ENCODE measurements at regions not wholly inside any gene's neighbourhood (a gene's known extent, or its start where the extent isn't known, plus 50 kb on each side); places are given as distances from the start of the nearest gene placed in this dataset.

DNA sequence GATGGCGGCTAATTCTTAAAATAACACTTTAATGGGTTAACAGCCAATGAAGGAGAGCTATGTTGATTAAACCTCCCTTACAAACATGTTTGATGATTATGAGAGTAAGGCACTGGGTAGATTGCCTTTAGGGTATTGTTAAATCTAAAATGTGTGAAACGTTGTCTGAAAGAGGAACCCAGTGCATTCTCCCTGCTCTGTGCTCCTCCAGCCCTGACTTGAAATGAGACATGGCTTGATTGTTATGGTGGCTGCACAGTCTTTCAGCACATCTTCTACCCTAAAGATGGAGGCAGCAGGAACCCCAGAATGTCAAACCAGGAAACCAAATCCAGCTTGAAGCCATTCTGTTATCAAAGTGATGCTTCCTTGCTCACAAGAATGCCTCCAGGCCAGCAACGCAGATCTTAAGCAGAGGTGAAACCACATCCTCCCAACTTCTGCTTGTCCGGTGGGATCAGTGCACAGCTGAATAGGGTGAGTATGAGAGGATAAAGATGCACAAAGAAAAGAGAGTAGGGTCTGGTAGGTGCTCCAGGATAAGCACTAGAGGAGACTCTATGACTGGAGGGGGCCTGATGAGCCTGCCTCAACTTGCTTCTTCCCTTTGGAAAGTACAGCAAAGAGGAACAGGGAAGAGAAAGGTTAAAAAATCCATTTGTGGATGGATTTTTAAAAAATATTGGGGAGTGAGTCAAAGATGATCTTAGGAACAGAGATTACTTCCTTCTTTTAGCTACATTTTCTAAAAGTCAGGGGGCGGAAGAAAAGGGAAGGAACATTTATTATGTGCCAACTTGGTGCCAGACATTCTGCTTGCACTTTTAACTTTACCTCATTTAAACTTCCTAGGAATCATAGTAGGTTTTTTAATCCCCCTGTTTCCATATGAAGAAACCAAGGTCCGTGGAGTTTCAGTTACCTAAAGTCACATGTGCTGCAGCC is 523.0 kb downstream of the TXNL1 start:
- DNase-seq, result no peak

DNA sequence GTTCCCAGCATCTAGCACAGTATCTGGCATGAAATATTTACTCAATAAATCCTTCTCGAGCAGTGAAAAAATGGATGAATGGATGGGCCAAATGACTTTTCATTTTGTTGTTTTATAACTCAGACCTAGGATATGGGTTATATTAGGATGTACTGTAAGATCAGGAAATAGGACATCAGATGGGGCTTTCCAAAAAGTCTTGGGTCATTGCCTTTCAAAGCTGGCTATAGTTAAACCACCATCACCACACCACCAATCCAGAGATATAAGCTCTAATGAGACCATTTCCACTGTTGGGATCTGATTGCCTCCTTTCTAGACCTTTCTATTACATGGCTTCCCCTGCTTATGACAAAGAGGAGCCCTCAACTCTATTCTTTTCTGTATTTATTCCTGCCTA is 525.0 kb upstream of the TCF4 start:
- no peak for DNase-seq

DNA sequence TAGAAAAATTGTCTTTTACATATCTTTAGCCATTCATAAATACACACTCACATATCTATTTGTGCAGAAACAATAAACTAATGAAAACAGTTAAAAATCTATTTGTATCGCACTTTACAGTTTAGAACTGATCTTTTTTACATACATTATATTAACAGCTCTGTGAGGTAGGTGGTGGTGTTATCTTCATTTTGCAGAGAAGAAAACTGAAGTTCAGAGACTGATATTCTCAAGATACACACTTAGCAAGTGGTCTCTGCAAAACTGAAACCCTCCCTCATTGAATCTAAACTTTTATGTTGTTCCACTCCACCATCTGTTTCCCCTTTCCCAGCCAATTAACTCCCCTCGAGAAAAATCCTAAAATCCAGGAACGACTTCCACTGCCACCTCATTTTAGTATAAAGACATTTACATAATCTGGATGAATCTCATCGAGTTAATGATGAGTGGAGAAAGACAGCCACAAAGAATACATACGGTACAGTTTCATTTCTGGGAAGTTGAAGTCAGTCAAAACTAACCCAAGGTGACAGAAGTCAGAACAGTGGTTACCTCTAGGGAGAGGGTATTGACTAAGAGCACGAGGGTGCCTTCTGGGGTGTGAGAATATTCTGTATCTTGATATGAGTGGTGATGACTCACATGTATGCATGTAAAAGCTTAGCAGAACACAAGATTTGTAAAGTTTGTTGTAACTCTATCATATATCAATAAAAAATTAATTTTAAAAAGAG is 524.2 kb upstream of the TCF4 start:
- peak; percentile 39 for DNase-seq

DNA sequence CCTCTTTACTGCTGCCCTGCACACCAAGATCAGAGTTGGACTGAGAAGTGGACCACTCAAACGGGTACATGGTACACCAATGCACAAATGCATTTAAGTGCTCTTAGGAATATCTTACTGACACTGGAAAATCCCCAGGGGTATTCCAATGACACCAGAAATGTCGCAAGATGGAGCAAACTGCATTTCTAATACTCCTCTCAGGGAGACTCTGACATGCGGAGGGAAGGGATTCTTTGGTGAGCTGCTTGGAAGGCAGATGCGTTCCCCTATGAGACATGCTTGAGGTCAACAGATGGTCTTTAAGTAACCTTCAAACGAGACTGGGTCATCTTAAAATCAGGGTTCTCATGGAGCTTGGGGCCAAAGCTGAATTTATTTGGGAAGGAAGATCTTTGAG is 521.8 kb upstream of the TCF4 start:
- DNase-seq, result no peak

DNA sequence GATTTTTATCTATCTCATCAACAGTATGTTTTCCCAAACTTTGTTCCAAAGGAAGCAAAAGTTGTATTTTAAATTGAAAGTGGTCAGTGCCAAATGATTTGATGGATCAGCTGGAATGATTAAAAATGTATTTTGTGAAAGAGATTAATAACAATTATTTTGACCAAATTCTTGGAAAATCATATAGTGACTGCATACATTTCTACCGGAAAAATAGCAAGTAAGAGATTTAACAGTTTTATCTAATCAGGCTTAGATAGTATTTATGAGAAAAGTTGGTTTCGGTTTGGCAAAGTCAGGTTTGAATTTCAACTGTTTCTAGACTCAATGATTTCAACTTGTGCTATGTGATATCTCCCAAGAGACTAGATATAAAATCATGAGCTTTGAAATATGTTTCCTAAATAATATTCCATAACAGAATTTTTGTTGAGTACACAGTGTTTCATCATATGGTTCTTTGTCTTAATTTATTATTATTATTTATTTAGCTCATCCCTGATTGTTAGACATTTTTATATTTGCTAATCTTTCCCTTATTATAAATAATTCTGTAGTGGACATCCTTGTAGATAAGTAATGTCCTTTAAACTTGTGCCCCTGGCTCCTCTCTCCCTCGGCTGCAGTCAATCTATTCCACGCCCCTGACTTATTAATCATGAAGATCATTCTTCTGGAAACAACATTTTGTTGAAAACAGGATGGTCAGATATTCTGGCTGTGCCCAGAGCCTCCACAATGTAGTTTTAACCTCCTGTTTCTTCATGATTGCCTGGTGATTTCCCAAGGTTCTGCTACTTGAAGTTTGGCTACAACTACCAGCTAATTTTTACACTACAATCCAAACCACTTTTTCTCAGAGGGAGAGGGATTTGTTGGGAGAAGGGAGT is 520.7 kb upstream of the TCF4 start:
- DNase-seq, result no peak

DNA sequence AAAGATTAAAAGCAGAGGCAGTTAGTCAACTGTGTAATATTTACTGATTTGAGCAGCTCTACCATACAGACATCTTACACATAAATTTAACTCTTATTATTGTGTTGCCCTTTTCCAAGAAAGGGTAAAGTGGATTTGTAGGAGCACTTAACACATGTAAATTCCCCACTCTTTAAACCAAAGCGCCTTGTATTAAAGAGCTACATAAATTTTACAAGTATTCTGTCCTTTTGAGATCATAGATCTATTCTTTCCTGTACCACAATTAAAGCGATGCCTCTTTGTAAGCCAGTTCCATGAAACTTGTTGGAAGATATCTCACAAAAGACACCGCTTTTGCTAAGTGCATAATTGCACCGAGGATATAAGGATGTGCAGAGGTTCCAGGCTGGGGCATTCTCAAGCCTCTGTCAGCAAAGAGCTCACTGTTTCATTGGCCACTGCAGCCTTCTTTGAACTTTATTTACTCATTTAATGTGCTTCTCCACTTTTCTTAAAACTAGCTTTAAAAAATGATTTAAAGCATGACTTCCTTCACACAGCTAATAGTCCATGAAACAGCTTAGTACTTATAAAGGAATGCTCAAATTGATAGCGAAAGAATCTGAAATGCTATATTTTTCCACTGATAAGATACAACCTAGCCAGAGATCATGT is 520.0 kb upstream of the TCF4 start:
- DNase-seq, result no peak

DNA sequence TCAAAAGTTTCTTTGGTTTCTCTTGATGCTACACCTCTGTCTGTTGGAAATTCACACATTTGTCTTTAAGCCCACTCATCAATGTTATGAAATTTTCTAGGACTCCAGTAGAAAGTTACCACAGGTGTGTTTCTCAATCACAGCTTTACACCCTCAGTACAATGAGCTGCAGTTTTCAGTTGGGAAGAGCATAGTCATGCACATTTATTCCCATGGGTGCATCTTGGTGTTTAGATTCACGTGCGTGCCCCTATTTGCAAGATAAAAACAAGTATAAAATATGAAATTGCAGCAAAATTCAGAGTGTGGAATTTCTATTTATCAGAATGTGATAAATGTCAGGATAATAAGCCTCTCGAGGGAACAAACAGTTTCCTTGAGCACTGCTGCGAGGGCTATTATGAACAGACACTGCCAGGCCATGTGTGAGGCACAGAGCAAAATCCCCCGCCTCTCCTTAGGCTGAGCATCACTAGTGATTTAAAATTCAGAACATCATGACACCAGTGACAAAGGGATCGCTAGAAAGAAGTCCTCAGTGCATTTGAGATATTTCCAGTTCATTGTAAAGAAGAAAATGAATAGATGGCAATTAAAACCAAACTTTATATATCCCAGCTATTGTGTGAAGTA is 512.2 kb upstream of the TCF4 start:
- DNase-seq, result no peak

DNA sequence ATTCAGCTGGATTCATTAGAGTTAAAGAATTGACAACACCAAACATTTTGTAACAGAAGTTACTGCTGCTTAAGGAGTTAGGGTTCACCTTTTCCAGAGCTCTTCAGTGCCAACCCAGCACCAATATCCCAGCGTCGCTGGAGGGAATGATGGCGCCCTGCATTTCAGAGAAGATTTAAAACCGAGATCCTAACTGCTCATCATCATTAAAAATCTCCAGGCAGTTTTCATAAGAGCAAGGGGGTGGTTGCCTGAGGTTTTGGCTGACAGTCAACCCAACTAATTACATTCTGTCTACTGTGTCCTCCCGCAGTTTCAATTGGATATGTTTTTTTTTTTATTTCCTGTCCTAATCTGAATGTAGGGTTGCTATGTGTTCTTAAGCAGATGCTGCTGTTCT is 509.6 kb upstream of the TCF4 start:
- peak; percentile 14 for DNase-seq

DNA sequence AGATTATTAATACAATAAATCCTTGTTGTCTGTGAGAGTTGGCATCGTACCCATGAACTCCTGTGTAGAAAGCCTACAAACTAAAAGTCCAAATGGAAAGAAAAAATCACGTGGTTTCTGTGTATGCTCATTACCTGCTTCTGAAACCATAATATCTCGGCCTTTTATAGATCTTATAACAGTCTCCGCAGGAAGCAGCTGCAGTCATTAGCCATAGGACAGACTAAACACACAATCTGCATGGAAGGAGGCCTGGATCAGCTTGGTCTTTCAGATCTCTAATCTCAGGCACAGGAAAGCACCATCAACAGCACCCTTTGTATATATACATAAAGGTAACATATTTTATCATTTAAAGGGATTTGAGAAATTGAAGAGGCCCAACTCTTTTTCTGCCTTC is 508.9 kb upstream of the TCF4 start:
- no peak for DNase-seq

DNA sequence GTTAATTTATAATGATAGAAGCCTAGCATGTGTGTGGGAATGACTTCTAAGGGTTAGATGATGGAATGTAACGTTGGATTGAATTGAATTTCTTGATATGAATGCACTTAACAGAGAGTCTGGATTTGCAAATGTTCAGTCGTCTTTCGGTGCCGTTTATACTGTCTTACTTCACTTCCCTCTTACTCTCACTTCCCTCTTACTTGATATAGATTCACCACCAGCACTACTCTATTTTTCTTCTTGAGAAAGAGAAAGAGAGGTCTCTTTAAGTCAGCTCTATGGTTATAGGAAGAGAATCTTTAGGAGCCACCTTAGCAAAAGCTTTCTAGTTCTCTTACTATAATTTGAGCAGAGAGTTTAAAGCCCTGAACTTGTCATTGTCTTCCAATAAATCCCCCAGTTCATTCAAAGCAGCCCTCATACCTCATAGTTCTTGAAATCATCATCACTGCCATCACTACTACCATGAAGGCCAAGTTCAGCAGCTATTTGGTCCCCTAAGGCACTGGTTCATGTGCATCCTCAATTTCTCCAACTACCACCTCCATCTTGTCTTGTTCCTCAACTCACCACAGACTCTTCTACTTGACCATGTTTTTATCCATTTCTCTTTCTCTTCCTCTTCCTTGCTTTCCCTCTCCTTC is 501.7 kb upstream of the TCF4 start:
- no peak for DNase-seq

DNA sequence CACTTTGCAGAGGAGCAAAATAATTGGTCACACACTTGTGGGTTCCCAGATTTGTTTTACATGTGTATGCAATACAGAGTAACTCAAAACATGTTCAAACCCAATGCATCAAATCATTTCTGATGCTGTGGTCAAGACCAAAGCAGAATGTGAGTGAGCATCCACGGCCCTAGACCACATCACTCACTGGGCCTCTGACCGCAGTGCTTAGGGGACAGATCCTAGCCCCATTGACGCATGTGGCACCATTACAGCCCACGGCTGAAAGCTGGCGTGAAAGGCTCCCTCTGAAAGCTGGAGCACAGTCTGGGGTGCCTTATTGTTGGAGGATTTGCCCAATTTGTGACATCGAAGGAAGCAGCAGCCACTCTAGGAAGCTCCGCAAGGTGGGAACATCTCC is 498.8 kb upstream of the TCF4 start:
- DNase-seq, result no peak

DNA sequence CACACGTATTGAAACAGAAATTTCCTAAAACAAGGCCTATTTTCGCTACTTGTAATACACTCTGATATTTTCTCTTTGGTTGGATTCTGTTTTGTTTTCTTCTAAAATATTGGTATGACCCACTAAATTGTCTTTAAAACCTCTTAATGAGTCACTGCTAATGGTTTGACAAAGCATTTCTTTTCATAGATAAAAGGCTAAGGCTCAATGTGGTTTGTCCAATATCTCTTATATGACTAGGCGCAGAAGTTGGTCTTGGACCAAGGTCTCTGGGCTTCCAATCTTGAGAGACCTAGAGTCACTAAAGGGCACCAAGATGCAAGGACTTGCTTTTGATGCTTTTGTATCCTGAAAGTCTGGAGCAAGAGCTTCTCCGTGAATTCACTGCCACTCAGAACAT is 498.2 kb upstream of the TCF4 start:
- DNase-seq, result no peak

DNA sequence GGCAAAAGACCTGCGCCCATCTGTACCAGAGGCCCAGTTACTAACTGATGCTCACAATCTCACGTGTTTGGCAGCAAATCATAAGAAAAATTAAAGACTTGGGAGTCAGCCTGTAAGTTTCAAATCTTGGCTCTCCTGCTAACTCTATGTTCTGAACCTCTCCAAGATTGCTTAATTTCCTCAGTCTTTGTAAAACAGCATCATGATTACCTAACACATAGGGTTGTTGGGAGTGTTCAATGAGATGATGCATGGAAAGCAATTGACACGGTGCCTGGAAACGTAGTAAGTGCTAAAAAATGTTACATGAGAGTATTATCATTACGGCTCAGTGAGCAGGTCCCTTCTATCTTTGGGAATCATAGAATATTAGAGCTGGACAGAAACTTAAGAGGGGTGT is 497.6 kb upstream of the TCF4 start:
- DNase-seq, result no peak

DNA sequence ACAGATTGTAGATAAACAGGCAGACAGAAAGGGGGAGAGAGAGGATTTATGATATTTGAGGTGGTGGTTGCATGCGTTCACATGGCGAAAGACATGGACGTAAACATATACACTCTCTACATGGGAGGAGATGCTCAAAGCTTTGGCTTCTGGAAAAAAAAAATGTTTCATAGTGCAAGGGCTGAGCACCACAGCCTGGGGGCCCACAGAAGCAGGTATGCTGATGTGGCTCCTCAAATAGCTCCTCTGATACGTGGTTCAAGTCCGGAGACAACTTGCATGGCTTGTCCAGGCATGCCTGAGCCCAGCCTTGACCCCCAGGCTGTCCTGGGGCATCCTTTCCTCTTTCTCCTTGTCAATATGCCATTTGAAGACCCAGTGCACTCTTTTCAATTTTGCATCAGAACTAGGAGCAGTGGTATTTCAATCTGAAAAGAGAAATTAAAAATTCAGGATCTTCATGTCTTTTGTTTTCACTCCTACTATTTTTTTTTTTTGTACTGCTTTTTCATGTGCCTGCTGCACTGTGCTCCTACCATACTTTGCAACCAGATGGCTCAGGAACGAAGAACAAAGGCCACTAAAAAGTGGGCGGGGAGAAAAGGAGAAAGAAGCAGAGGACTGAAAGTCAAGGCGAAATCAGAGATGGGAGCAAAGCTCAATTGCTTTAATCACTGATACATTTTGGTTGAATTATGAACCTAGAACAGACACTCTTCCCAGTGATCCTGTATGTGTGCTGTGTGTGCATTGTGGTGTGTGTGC is 495.7 kb upstream of the TCF4 start:
- DNase-seq, result peak; percentile 92

DNA sequence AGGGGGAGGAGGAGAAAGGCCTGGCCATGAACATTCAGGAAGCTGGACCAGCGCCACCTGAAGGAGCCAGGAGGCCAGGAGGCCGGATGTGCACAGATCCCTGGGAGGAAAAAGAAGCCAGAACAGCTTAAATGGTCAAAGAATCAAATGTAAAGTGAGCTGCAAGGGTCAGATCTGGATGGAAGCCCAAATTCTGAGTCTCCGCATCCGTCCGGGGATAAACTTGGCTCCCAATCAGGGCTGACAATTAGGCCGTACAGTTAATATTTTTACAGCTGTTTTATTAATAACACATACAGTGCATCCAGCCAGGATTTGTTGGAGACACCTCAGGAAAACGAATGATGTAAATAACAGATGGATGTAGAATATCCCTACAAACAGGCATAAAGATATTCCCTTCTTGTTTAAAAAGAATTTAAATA is 495.1 kb upstream of the TCF4 start:
- DNase-seq, result no peak

DNA sequence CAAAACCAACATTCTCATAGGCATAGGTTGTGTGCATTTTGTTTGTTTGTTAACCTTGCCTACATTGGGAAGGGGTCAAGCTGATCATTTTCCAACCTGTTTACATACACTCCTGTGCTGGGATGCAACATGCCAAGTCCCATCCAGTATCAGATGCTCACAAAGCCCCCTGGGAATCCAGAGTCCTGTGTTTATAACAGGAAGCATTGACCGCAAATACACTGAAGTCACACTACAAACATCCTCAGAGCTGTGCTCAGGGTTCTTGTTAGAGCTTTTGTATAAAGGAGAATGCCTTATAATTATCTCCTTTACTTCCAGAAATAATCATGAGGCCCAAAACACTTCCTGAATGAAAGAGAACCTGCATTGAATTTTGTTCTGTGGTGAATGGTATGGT is 488.7 kb upstream of the TCF4 start:
- DNase-seq, result no peak

DNA sequence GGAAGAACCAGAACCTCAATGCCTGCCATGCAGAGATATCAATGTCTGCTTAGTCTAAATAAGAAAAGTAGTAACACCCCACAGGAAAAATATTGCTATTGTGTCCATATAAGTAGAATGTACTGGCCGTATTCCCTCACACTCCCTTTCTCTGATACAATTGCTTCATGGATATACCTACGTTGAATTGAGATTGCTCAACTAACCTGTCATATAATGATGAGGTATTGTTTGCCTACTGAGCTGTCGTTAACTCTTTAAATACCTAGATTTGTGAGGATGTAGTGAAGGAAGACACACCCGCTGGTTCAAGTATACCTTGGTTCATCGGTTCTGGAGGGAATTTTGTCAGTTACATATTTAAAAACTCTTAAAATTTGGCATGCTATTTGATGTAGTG is 480.7 kb upstream of the TCF4 start:
- DNase-seq, result no peak

DNA sequence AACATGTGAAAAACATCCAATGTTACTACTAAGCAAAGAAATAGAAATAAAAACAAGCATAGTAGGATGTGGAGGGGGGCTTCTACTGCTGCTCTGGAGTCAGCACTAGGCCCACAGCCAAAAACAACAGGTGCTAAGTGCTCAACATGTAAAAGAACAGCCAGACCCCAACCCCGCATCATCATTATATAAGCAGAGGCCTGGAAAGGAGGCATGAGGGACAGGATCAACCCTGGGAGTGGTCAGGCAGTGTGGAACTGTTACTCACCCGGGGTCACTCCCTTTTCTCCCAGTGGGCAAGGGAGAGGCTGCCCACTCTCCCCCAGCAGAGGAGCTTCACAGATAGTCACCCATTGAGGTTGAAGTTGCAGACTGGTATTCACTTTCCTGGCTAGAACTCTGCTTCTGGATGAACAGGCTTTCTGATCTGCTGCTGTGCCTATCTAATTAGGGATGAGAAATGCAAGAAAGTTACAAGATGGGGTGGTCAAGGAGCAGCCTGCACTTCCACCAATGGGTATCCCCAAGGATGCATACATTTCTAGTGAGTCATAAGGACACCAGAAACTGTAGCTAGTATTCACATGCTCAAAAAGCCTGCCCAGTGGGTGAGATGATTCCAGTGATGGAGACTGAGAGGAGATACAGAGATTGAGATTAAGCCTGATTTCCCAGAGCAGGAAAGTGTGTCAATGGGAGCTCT is 480.1 kb upstream of the TCF4 start:
- peak; percentile 29 for DNase-seq

DNA sequence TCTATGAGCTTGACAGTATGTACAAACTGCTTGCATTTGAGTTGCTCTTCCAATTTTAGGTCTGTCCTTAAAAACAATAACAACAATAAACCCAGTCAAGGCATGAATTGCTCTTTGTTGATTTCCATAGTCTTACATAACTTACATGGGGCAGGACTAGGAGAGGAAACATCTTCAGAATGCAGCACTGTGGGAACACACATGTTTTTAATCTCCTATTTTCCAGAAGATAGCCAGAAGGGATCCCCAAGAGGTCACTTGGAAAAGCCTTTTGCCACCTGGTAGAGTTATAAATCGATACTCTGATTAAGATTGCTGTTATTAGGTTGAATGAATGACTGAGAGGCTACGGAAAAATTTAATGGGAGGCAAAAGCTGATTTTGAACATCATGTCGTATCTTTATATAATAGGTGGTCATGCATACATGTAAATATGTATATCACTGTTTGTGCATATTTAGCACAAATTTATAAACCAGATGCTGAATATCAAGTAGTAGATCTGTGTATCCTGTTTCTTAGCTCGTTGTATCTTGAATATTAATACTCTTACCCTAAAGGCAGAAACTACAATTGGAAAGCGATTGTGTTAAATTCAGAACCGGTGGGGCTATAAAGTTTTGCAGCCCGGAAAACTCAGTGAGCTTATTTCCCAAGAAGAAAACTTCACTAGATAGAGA is 479.4 kb upstream of the TCF4 start:
- DNase-seq, result no peak

All from NCI-H2171 treated with DMSO at 0.1 percent for 48 hours (cell line).